HEK293 (cell line): ENCODE measurements at regions not wholly inside any gene's neighbourhood (a gene's known extent, or its start where the extent isn't known, plus 50 kb on each side); places are given as distances from the start of the nearest gene placed in this dataset.

Source experiments
- CTCF ChIA-PET: fragments of 350-600 bp; formaldehyde crosslinking; extraction: SDS; loops from one replicate; lab custom pipeline; 2021; ENCODE audit warnings: antibody characterized with exemption; lab: Yijun Ruan, JAX
- POLR2A ChIA-PET: fragments of 300-600 bp; formaldehyde crosslinking; extraction: SDS; loops from one replicate; lab custom pipeline; 2020; ENCODE audit warnings: antibody characterized with exemption, inconsistent platforms; lab: Yijun Ruan, JAX
- H3K27ac ChIP-seq: fragments of 200-500 bp; sonication (Bioruptor generic); 2 replicates; pipeline ENCODE4 v1.5.1; 2014; ENCODE audit warnings: low read depth, low read length, control low read depth, inconsistent platforms; ENCODE audit errors: extremely low read depth
- H3K36me3 ChIP-seq, 2 experiments: fragments of 200-500 bp in 1 of 2; sonication (Bioruptor generic) in 1 of 2; 1 replicate in 1 of 2; 2 replicates in 1 of 2; pipeline ENCODE4 v1.5.1; 2014 to 2017; ENCODE audit warnings: inconsistent platforms in 2 of 2, low read length in 2 of 2; ENCODE audit not compliant: control insufficient read depth in 2 of 2, insufficient read depth in 1 of 2
- H3K4me1 ChIP-seq: fragments of 200-500 bp; sonication (Bioruptor generic); 2 replicates; pipeline ENCODE4 v1.5.1; 2014; ENCODE audit warnings: mild to moderate bottlenecking, low read length, inconsistent platforms; ENCODE audit not compliant: control insufficient read depth, insufficient read depth
- H3K4me3 ChIP-seq: 2 replicates; pipeline ENCODE4 v1.5.1; 2011; ENCODE audit warnings: low read depth, mild to moderate bottlenecking, control low read depth, low read length, moderate library complexity
- H3K9me3 ChIP-seq: fragments of 200-500 bp; sonication (Bioruptor generic); 2 replicates; pipeline ENCODE4 v1.5.1; 2014; ENCODE audit warnings: low read depth, low read length, inconsistent platforms; ENCODE audit not compliant: control insufficient read depth, insufficient read depth
- ATF2 ChIP-seq: fragments of 450-650 bp; formaldehyde crosslinking; IDR thresholded peaks from 2 replicates; pipeline ENCODE4 v1.5.1; 2016; ENCODE audit warnings: missing biosample characterization, missing genetic modification characterization, low read depth
- GFI1B ChIP-seq: fragments of 450-650 bp; formaldehyde crosslinking; IDR thresholded peaks from 2 replicates; pipeline ENCODE4 v1.5.1; 2016; ENCODE audit warnings: missing biosample characterization, missing genetic modification characterization
- KLF16 ChIP-seq: fragments of 450-650 bp; formaldehyde crosslinking; IDR thresholded peaks from 2 replicates; pipeline ENCODE4 v1.5.1; 2017; ENCODE audit warnings: missing biosample characterization, missing genetic modification characterization
- PRDM10 ChIP-seq: fragments of 450-650 bp; formaldehyde crosslinking; IDR thresholded peaks from 2 replicates; pipeline ENCODE4 v1.5.1; 2016; ENCODE audit warnings: missing biosample characterization, missing genetic modification characterization
- TSHZ1 ChIP-seq: fragments of 450-650 bp; formaldehyde crosslinking; IDR thresholded peaks from 2 replicates; pipeline ENCODE4 v1.5.1; 2016; ENCODE audit warnings: missing biosample characterization, missing genetic modification characterization, borderline replicate concordance
- ZBTB44 ChIP-seq: fragments of 450-650 bp; IDR thresholded peaks from 2 replicates; pipeline ENCODE4 v1.5.1; 2018; ENCODE audit warnings: missing biosample characterization, mild to moderate bottlenecking, missing genetic modification characterization
- ZEB2 ChIP-seq: fragments of 450-650 bp; formaldehyde crosslinking; IDR thresholded peaks from 2 replicates; pipeline ENCODE4 v1.5.1; 2016; ENCODE audit warnings: missing biosample characterization, missing genetic modification characterization
- ZFHX2 ChIP-seq: fragments of 450-650 bp; formaldehyde crosslinking; conservative IDR thresholded peaks from 2 replicates; pipeline ENCODE4 v1.5.1; 2016; ENCODE audit warnings: missing biosample characterization, missing genetic modification characterization
- ZNF133 ChIP-seq: fragments of 450-650 bp; formaldehyde crosslinking; IDR thresholded peaks from 2 replicates; pipeline ENCODE4 v1.5.1; 2016; ENCODE audit warnings: missing biosample characterization, missing genetic modification characterization
- ZNF280C ChIP-seq: fragments of 450-650 bp; formaldehyde crosslinking; IDR thresholded peaks from 2 replicates; pipeline ENCODE4 v1.5.1; 2016; ENCODE audit warnings: missing biosample characterization, missing genetic modification characterization
- ZNF324 ChIP-seq: fragments of 450-650 bp; formaldehyde crosslinking; IDR thresholded peaks from 2 replicates; pipeline ENCODE4 v1.5.1; 2016; ENCODE audit warnings: missing biosample characterization, missing genetic modification characterization
- ZNF416 ChIP-seq: fragments of 450-650 bp; formaldehyde crosslinking; IDR thresholded peaks from 2 replicates; pipeline ENCODE4 v1.5.1; 2016; ENCODE audit warnings: missing biosample characterization, missing genetic modification characterization
- ZNF513 ChIP-seq: fragments of 450-650 bp; IDR thresholded peaks from 2 replicates; pipeline ENCODE4 v1.5.1; 2018; ENCODE audit warnings: missing biosample characterization, missing genetic modification characterization
- ZNF610 ChIP-seq: fragments of 450-650 bp; formaldehyde crosslinking; IDR thresholded peaks from 2 replicates; pipeline ENCODE4 v1.5.1; 2016; ENCODE audit warnings: missing biosample characterization, missing genetic modification characterization, borderline replicate concordance
- ZNF654 ChIP-seq: fragments of 450-650 bp; formaldehyde crosslinking; IDR thresholded peaks from 2 replicates; pipeline ENCODE4 v1.5.1; 2016; ENCODE audit warnings: low read depth, missing biosample characterization, missing genetic modification characterization
- ZNF660 ChIP-seq: fragments of 450-650 bp; IDR thresholded peaks from 2 replicates; pipeline ENCODE4 v1.5.1; 2018; ENCODE audit warnings: missing biosample characterization, mild to moderate bottlenecking, missing genetic modification characterization
- ZNF692 ChIP-seq: fragments of 450-650 bp; formaldehyde crosslinking; IDR thresholded peaks from 2 replicates; pipeline ENCODE4 v1.5.1; 2016; ENCODE audit warnings: missing biosample characterization, missing genetic modification characterization
- ZNF76 ChIP-seq: fragments of 450-650 bp; formaldehyde crosslinking; IDR thresholded peaks from 2 replicates; pipeline ENCODE4; 2016; ENCODE audit warnings: low read depth, missing biosample characterization, missing genetic modification characterization, borderline replicate concordance
- ZXDB ChIP-seq: fragments of 450-650 bp; formaldehyde crosslinking; IDR thresholded peaks from 2 replicates; pipeline ENCODE4 v1.5.1; 2016; ENCODE audit warnings: missing biosample characterization, missing genetic modification characterization

DNA sequence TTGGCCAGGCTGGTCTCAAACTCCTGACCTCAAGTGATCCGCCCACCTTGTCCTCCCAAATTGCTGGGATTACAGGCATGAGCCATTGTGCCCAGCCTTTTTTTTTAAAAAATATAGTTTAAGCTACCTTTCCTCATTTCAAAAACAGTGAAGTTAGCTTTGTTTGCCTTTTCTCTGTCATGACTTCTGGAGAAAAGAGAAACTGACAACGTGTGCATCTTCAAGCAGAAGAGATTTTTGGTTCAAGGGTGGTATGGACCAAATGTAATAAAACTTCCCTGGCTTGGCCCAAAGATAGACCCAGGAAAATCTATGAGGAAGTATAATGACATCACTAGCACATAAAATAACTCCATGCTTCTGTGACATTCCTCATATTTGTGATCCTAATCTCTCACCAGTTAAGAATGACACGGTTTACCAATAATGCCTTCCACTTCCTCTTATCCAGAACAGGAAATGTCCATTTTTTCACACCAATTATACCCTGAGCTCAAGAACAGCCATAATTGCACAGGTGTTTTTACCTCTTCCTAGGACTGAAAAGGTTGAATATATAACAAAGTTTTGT is 781.2 kb upstream of the NR2F2 start:
- H3K4me1 ChIP-seq = no peaks in the 10 kb centered on the region
- POLR2A ChIA-PET = no interaction called here
- CTCF ChIA-PET = interaction anchor here (0.6 to 0.8 kb wide), 2 partner anchors 78 to 139 kb away, joined by 3 read pairs; no protein-coding TSS in a partner anchor
- no peaks in the 10 kb centered on the region for H3K36me3 ChIP-seq
- no peaks in the 10 kb centered on the region for H3K9me3 ChIP-seq
- no peak overlapping the region for H3K27ac ChIP-seq
- H3K4me3 ChIP-seq = no peak overlapping the region
- peak; percentile 41; the same call in 1 of the 2 replicates for TF ChIP-seq KLF16 (tag by site-specific recombination)
- no peak for TF ChIP-seq ZNF324 (tag by site-specific recombination)
- TF ChIP-seq ZNF513 = no peak
- TF ChIP-seq PRDM10 (tag by site-specific recombination) = peak; percentile 93
- no peak for TF ChIP-seq ZNF416 (tag by site-specific recombination)
- TF ChIP-seq TSHZ1 (tag by site-specific recombination) = no peak
- TF ChIP-seq ZEB2 (tag by site-specific recombination) = no peak
- TF ChIP-seq GFI1B (tag by site-specific recombination) = no peak
- no peak for TF ChIP-seq ZFHX2 (tag by site-specific recombination)
- peak; percentile 77 for TF ChIP-seq ATF2 (tag by site-specific recombination)
- no peak for TF ChIP-seq ZNF654 (tag by site-specific recombination)
- TF ChIP-seq ZNF660 (tag by site-specific recombination) = no peak
- no peak for TF ChIP-seq ZBTB44 (tag by site-specific recombination)
- TF ChIP-seq ZNF280C (tag by site-specific recombination) = no peak
- TF ChIP-seq ZNF133 (tag by site-specific recombination) = 0 out of 2 replicates have a peak, but pooled peaks have one; percentile 34
- no peak for TF ChIP-seq ZXDB (tag by site-specific recombination)
- no peak for TF ChIP-seq ZNF76 (tag by site-specific recombination)
- no peak for TF ChIP-seq ZNF610
- TF ChIP-seq ZNF692 (tag by site-specific recombination) = no peak
